Activated CD4-positive, alpha-beta T cell treated with anti-CD3 and anti-CD28 coated beads, Interleukin-2, amount 50 U/mL, for 1 hour (primary cell): ENCODE measurements at regions not wholly inside any gene's neighbourhood (a gene's known extent, or its start where the extent isn't known, plus 50 kb on each side); places are given as distances from the start of the nearest gene placed in this dataset.

Source experiments
- DNase-seq: peaks from one replicate; pipeline ENCODE4 v3.0.0-alpha.2; 2020

GRCh38 chr5:105739732-105740131 is 1931.0 kb downstream of the EFNA5 start:
- DNase-seq = no peak

GRCh38 chr5:105735704-105736103 is 1935.0 kb downstream of the EFNA5 start:
- no peak for DNase-seq

GRCh38 chr5:105730982-105731381 is 1939.8 kb downstream of the EFNA5 start:
- no peak for DNase-seq

- no peak for DNase-seq
Measured at GRCh38 chr5:105726093-105726492, 1944.6 kb downstream of the EFNA5 start.

- DNase-seq = no peak
Measured at GRCh38 chr5:105708442-105708841, 1962.3 kb downstream of the EFNA5 start.

- DNase-seq = no peak
Measured at GRCh38 chr5:105702323-105702722, 1968.4 kb downstream of the EFNA5 start.

GRCh38 chr5:105696440-105696839 is 1974.3 kb downstream of the EFNA5 start:
- no peak for DNase-seq

GRCh38 chr5:105695941-105696340 is 1974.8 kb downstream of the EFNA5 start:
- no peak for DNase-seq

GRCh38 chr5:105689596-105689995 is 1981.1 kb downstream of the EFNA5 start:
- no peak for DNase-seq

- no peak for DNase-seq
Measured at GRCh38 chr5:105688227-105688792, 1982.4 kb downstream of the EFNA5 start.

GRCh38 chr5:105687493-105687892 is 1983.2 kb downstream of the EFNA5 start:
- DNase-seq = no peak

GRCh38 chr5:105685884-105686283 is 1984.9 kb downstream of the EFNA5 start:
- DNase-seq = no peak

- no peak for DNase-seq
Measured at GRCh38 chr5:105684799-105685198, 1985.9 kb downstream of the EFNA5 start.

GRCh38 chr5:105680858-105681475 is 1989.8 kb downstream of the EFNA5 start:
- no peak for DNase-seq

- no peak for DNase-seq
Measured at GRCh38 chr5:105677291-105677690, 1993.4 kb downstream of the EFNA5 start.

- no peak for DNase-seq
Measured at GRCh38 chr5:105670596-105670995, 2000.1 kb downstream of the EFNA5 start.

GRCh38 chr5:105663671-105664070 is 2007.1 kb downstream of the EFNA5 start:
- DNase-seq = no peak

- no peak for DNase-seq
Measured at GRCh38 chr5:105659396-105659795, 2011.3 kb downstream of the EFNA5 start.

GRCh38 chr5:105640328-105640727 is 2030.4 kb downstream of the EFNA5 start:
- DNase-seq = no peak

GRCh38 chr5:105639511-105639910 is 2031.2 kb downstream of the EFNA5 start:
- DNase-seq = no peak

GRCh38 chr5:105639068-105639467 is 2031.7 kb downstream of the EFNA5 start:
- no peak for DNase-seq

GRCh38 chr5:105638437-105638836 is 2032.3 kb downstream of the EFNA5 start:
- no peak for DNase-seq

GRCh38 chr5:105632043-105632442 is 2038.7 kb downstream of the EFNA5 start:
- no peak for DNase-seq

GRCh38 chr5:105630803-105631202 is 2039.9 kb downstream of the EFNA5 start:
- DNase-seq = no peak

- no peak for DNase-seq
Measured at GRCh38 chr5:105619725-105620124, 2051.0 kb downstream of the EFNA5 start.
